K562 (cell line): ENCODE measurements at regions not wholly inside any gene's neighbourhood (a gene's known extent, or its start where the extent isn't known, plus 50 kb on each side); places are given as distances from the start of the nearest gene placed in this dataset.

Source experiments
- ATAC-seq: fragments of 200-7000 bp; cut with Tn5 transposase; 3 replicates; pipeline ENCODE4 v1.9.1; 2020; ENCODE audit warnings: moderate library complexity
- BruUV-seq: library from RNA; stranded (reverse); fragments of 400-500 nt; replicated peaks from 2 replicates; lab custom pipeline; 2021; lab: Mats Ljungman, UMichigan
- CTCF ChIA-PET: fragments of 300-600 bp; formaldehyde crosslinking; extraction: SDS; loops from one replicate; lab custom pipeline; 2021; ENCODE audit warnings: low intra/inter-chr PET ratio; lab: Yijun Ruan, JAX
- POLR2A ChIA-PET: fragments of 300-600, 350-650 bp; sonication (Branson Sonifier 250); formaldehyde crosslinking; extraction: SDS; loops from one replicate; lab custom pipeline; 2021; ENCODE audit warnings: antibody characterized with exemption, inconsistent platforms; lab: Yijun Ruan, JAX
- DNase-seq, 4 experiments: peaks; one replicate each; pipeline versions ENCODE4 v3.0.0 to v3.0.0-alpha.2; 2011 to 2018; ENCODE audit warnings: low spot score in 3 of 4, mixed read lengths in 3 of 4; ENCODE audit errors: extremely low read depth in 1 of 4
- FAIRE-seq: peaks from 2 replicates; lab custom pipeline; 2011; peaks lifted over from hg19 to GRCh38; lab: Jason Lieb, UNC
- H2AFZ ChIP-seq: 2 replicates; pipeline ENCODE4 v1.6.0; 2011; ENCODE audit warnings: low read depth, low read length, control low read depth, inconsistent platforms
- H3K27ac ChIP-seq: fragments of 200-600 bp; 3 replicates; pipeline ENCODE4 v1.8.0; 2011; ENCODE audit warnings: low read depth, mild to moderate bottlenecking, control low read depth, inconsistent platforms, low read length, moderate library complexity, mixed read lengths; ENCODE audit errors: extremely low read depth
- H3K27me3 ChIP-seq, 2 experiments: fragments of 300-600 bp in 1 of 2; 2 replicates in 1 of 2; 3 replicates in 1 of 2; pipeline versions ENCODE4 v1.6.0 to v1.8.0; 2011; ENCODE audit warnings: inconsistent platforms in 2 of 2, low read length in 2 of 2, mild to moderate bottlenecking in 1 of 2, mixed read lengths in 1 of 2, moderate library complexity in 1 of 2; ENCODE audit not compliant: control insufficient read depth in 2 of 2, insufficient read depth in 2 of 2
- H3K36me3 ChIP-seq: fragments of 300-600 bp; 3 replicates; pipeline ENCODE4 v1.8.0; 2011; ENCODE audit warnings: mild to moderate bottlenecking, low read length, inconsistent platforms; ENCODE audit not compliant: control insufficient read depth, insufficient read depth
- H3K4me1 ChIP-seq, 2 experiments: fragments of 200-600 bp in 1 of 2; replicated peaks in 1 of 2; 2 replicates in 1 of 2; 3 replicates in 1 of 2; pipeline versions ENCODE4 v1.5.1 to v1.8.0; 2011; ENCODE audit warnings: inconsistent platforms in 2 of 2, low read length in 2 of 2, mild to moderate bottlenecking in 1 of 2, mixed read lengths in 1 of 2, moderate library complexity in 1 of 2; ENCODE audit not compliant: control insufficient read depth in 2 of 2, insufficient read depth in 2 of 2
- H3K4me2 ChIP-seq: 2 replicates; pipeline ENCODE4 v1.6.1; 2011; ENCODE audit warnings: low read length, control low read depth, inconsistent platforms, mixed read lengths; ENCODE audit not compliant: insufficient read depth
- H3K4me3 ChIP-seq: fragments of 200-600 bp; sonication (generic), shearing (Covaris generic); 2 replicates; pipeline ENCODE4 v1.5.1; 2016; ENCODE audit warnings: control low read depth, inconsistent platforms
- H3K79me2 ChIP-seq: fragments of 200-600 bp; 3 replicates; pipeline ENCODE4 v1.8.0; 2011; ENCODE audit warnings: low read length, inconsistent platforms; ENCODE audit not compliant: control insufficient read depth, insufficient read depth
- H3K9ac ChIP-seq, 2 experiments: 2 replicates each; pipeline versions ENCODE4 v1.6.0 to v1.6.1; 2011; ENCODE audit warnings: low read depth in 2 of 2, low read length in 2 of 2, control low read depth in 1 of 2, inconsistent platforms in 1 of 2, mild to moderate bottlenecking in 1 of 2, mixed read lengths in 1 of 2; ENCODE audit not compliant: insufficient read depth in 1 of 2
- H3K9me1 ChIP-seq: one replicate; pipeline ENCODE4 v1.6.0; 2011; ENCODE audit warnings: inconsistent platforms, mild to moderate bottlenecking, low read length, moderate library complexity; ENCODE audit not compliant: control insufficient read depth, insufficient read depth
- H3K9me3 ChIP-seq: replicated peaks from 2 replicates; pipeline ENCODE4 v1.5.1; 2011; ENCODE audit warnings: low read depth, low read length, inconsistent platforms; ENCODE audit not compliant: control insufficient read depth, insufficient read depth
- H4K20me1 ChIP-seq: replicated peaks from 2 replicates; pipeline ENCODE4 v1.6.1; 2011; ENCODE audit warnings: low read length, inconsistent platforms, mixed read lengths; ENCODE audit not compliant: control insufficient read depth, insufficient read depth
- ERF ChIP-seq: fragments of 450-650 bp; formaldehyde crosslinking; IDR thresholded peaks from 2 replicates; pipeline ENCODE4 v1.4.0; 2020; ENCODE audit warnings: mild to moderate bottlenecking, mixed read lengths
- HMBOX1 ChIP-seq: sonication (generic); IDR thresholded peaks from 2 replicates; pipeline ENCODE4 v1.6.1; 2016
- PHB2 ChIP-seq: fragments of 450-650 bp; IDR thresholded peaks from 2 replicates; pipeline ENCODE4 v1.6.1; 2017; ENCODE audit warnings: low read depth
- ZZZ3 ChIP-seq: fragments of 450-650 bp; IDR thresholded peaks from 2 replicates; pipeline ENCODE4 v1.6.1; 2016; ENCODE audit warnings: antibody characterized with exemption, mild to moderate bottlenecking, moderate library complexity
- WGBS: fragments of 100-300 bp; shearing (Covaris generic); methylation state at CpG from one replicate; pipeline ENCODE4 v1.1.6; 2016; ENCODE audit warnings: low coverage, mixed read lengths; ENCODE audit not compliant: insufficient coverage; ENCODE audit errors: missing lambda C conversion rate; 5-methylcytosine and 5-hydroxymethylcytosine counted together
- in situ Hi-C: fragments of 300-500 bp; cut with MboI; formaldehyde crosslinking; loops from 4 replicates; pipeline ENCODE4 v1.15.0; 2018; ENCODE audit warnings: inconsistent platforms, mixed read lengths
- intact Hi-C: fragments of 100-400 bp; cut with micrococcal nuclease; formaldehyde crosslinking; loops from 2 replicates; pipeline ENCODE4 v1.14.2; 2022

- TF ChIP-seq HMBOX1: peak; percentile 41; the same call in 1 of the 2 replicates
- TF ChIP-seq PHB2: no peak
- no peak for TF ChIP-seq ZZZ3
- TF ChIP-seq, all 486 proteins: peak for 6
Observed at GRCh38 chr6:105746130-105746505, 340.0 kb upstream of the PRDM1 start (continued).

GRCh38 chr6:105745464-105746129, 340.5 kb upstream of the PRDM1 start:
- no TSS peak for BruUV-seq
- no peaks in the 10 kb centered on the region for H3K36me3 ChIP-seq
- no peak overlapping the region for H3K4me2 ChIP-seq
- ATAC-seq: no peak
- H2AFZ ChIP-seq: peak overlapping the region; percentile 73; the same call in 1 of the 2 replicates
- DNase-seq: no peak
- TF ChIP-seq ERF (CRISPR knock-in tag) (no peak), HMBOX1 (peak; percentile 59)
- no peak overlapping the region for H3K27ac ChIP-seq
- no peaks in the 10 kb centered on the region for H4K20me1 ChIP-seq
- in situ Hi-C loops: no loop called here
- intact Hi-C loops: no loop called here
- H3K27me3 ChIP-seq: no peaks in the 10 kb centered on the region
- no peak for FAIRE-seq
- 42% methylated on average over 2 of the region's 2 CpGs for WGBS
- ChIA-PET CTCF (no interaction called here), POLR2A (interaction anchor here (0.7 to 1.2 kb wide), 2 partner anchors 13 to 32 kb away, joined by 3 to 9 read pairs; no protein-coding TSS in a partner anchor)
- no peaks in the 10 kb centered on the region for H3K79me2 ChIP-seq
- no peaks in the 10 kb centered on the region for H3K9me3 ChIP-seq
- H3K4me1 ChIP-seq: peaks cover 0 to 18% of the 10 kb centered on the region in 2 experiments; a peak in 4 of 5 replicates
- H3K9ac ChIP-seq: no peak overlapping the region
- no peak overlapping the region for H3K4me3 ChIP-seq
- H3K9me1 ChIP-seq: no peaks in the 10 kb centered on the region
